HG02588 (cell line): ENCODE measurements at regions not wholly inside any gene's neighbourhood (a gene's known extent, or its start where the extent isn't known, plus 50 kb on each side); places are given as distances from the start of the nearest gene placed in this dataset.

Experiments
- ATAC-seq: cut with Tn5 transposase; IDR thresholded peaks from one replicate; pipeline ENCODE4 v1.9.1; 2021; ENCODE audit warnings: mild to moderate bottlenecking, moderate library complexity; ENCODE audit not compliant: unreplicated experiment

- ATAC-seq: no peak
Measured at GRCh38 chr12:91606662-91607377, 424.2 kb upstream of the DCN start.

GRCh38 chr12:91604897-91605296 lies 422.3 kb upstream of the DCN start:
- ATAC-seq: no peak

- ATAC-seq: no peak
Measured at GRCh38 chr12:91603060-91603459, 420.4 kb upstream of the DCN start.

GRCh38 chr12:91601054-91601453 lies 418.4 kb upstream of the DCN start:
- no peak for ATAC-seq

GRCh38 chr12:91594715-91595114 lies 412.1 kb upstream of the DCN start:
- ATAC-seq: no peak

- no peak for ATAC-seq
Measured at GRCh38 chr12:91591639-91591987, 409.0 kb upstream of the DCN start.

GRCh38 chr12:91590966-91591638 lies 408.5 kb upstream of the DCN start:
- ATAC-seq: no peak

GRCh38 chr12:91588874-91589454 lies 406.3 kb upstream of the DCN start:
- no peak for ATAC-seq

GRCh38 chr12:91586015-91586414 lies 403.4 kb upstream of the DCN start:
- no peak for ATAC-seq

- ATAC-seq: no peak
Measured at GRCh38 chr12:91582811-91583210, 400.2 kb upstream of the DCN start.

GRCh38 chr12:91579516-91580263 lies 397.1 kb upstream of the DCN start:
- no peak for ATAC-seq

- no peak for ATAC-seq
Measured at GRCh38 chr12:91577586-91578539, 395.2 kb upstream of the DCN start.

GRCh38 chr12:91576432-91576831 lies 393.8 kb upstream of the DCN start:
- ATAC-seq: no peak

GRCh38 chr12:91575630-91576029 lies 393.0 kb upstream of the DCN start:
- no peak for ATAC-seq

- ATAC-seq: no peak
Measured at GRCh38 chr12:91574975-91575374, 392.4 kb upstream of the DCN start.

- ATAC-seq: no peak
Measured at GRCh38 chr12:91574391-91574790, 391.8 kb upstream of the DCN start.

GRCh38 chr12:91572869-91573268 lies 390.3 kb upstream of the DCN start:
- ATAC-seq: no peak

GRCh38 chr12:91567100-91567485 lies 384.5 kb upstream of the DCN start:
- ATAC-seq: no peak

GRCh38 chr12:91566328-91567099 lies 383.9 kb upstream of the DCN start:
- no peak for ATAC-seq

GRCh38 chr12:91565846-91566245 lies 383.2 kb upstream of the DCN start:
- ATAC-seq: no peak
